GM18507 (cell line): ENCODE measurements at regions not wholly inside any gene's neighbourhood (a gene's known extent, or its start where the extent isn't known, plus 50 kb on each side); places are given as distances from the start of the nearest gene placed in this dataset.

Experiments
- DNase-seq: peaks from one replicate; pipeline ENCODE4 v3.0.0; 2011; ENCODE audit warnings: low read depth; ENCODE audit not compliant: insufficient read length; ENCODE audit errors: extremely low spot score
- FAIRE-seq: peaks from 2 replicates; lab custom pipeline; 2011; peaks lifted over from hg19 to GRCh38; lab: Jason Lieb, UNC

DNA sequence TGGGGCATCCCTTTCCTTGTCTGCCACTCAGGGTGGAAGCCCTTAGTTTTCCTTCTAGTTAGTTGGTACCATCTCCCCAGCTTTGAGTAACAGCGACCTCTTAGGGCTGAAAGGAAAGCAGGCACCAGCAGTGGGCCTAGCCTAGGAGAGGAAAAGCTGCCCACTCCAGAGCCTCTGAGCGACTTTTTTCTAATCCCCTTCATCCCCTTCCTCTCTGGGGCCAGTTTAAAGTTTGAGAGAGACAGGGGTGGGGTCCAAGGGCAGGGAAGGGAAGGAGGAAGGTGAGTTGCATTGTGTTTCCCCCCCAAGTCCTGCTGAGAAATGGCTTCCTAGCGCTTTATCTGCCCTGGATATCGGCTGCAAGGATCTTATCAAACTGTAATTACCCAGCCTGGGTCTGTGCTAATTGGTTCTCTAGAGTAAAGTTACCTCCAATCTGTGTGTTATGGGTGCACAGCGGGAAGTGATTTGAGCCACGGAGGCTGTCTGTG lies 573.9 kb upstream of the CADM1 start:
- FAIRE-seq (peak; percentile 41), DNase-seq (no peak)

- FAIRE-seq (no peak), DNase-seq (no peak)
Measured at GRCh38 chr11:116077092-116077491, 572.9 kb upstream of the CADM1 start.

- DNase-seq (peak; percentile 47), FAIRE-seq (peak; percentile 77)
Measured at GRCh38 chr11:116073854-116074837, 569.9 kb upstream of the CADM1 start.

DNA sequence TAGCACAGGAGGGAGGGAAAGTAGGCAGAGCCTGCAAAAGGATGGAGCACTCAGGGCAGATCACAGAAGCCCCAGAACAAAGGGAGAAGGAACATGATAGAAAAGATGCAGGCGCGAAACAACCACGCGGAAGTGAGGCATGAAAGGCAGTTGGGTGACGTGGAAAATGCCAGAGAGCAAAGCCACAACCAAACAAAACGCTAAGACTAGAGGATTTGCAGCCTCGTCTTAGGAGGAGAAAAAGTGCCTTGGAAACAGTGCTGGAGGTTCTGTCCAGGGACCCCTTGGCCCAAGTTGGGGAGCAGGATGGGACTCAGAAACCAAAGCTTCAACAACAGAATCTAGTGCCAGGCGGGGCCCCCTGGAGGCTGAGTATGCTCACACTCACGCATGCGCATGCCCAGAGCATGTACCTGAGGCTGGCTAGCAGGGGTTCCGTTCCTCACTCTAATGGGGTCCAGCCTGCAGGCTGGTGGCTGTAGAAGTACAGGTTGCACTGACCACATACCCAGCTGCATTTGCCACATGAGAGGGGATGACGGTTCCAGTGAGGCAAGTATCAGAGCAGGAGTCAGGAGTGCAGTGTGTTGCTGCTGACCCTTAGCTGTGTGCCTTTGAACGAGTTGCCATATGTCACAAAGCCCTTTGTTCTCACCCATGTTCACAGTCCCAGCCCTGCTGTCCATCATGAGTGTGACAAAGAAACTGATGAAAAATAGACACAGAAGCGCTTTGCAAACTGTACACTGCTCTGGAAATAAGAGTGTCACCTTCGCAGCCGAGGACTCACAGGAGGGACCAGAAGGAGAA lies 568.6 kb upstream of the CADM1 start:
- DNase-seq (no peak), FAIRE-seq (no peak)

DNA sequence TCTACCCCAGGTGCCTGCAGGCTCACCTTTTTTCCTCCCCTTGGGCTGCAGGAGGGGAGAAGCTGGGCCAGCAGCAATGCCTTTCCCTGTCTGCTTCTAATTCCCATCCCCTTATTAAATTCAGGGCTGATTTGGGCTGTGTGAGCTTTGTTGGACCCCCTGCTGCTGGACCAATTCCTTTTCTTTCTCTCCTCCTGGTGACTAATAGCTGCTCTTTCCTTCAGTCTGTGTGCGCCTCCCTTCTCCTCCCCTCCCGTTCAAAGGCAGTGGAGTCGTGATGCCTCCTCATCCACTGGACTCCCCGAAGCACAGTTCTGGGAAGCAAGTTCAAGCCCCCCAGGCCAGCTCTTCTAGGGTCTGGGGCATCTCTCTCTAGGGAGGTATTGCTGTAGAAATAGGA lies 567.9 kb upstream of the CADM1 start:
- DNase-seq (no peak), FAIRE-seq (no peak)

DNA sequence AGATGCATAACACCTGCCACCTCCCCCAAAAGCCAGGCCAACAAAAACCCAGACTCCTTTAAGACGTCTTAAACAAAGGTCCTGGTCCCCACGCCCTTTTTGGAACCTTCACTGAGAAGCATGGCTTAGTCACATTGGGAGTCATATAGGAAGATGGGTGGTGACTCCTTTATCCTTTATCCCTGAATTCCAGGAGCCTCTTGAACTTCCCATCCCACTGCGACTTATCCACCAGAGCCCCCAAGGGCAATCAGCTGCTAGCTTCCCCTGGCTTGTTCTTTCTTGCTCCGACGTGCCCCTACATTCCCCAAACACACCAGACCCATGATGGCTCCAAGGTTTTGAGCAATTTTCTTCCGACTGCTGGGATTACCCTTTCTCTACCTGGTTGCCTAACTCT lies 567.0 kb upstream of the CADM1 start:
- DNase-seq: no peak
- FAIRE-seq: no peak

- DNase-seq: no peak
- FAIRE-seq: no peak
Measured at GRCh38 chr11:116070520-116070919, 566.3 kb upstream of the CADM1 start.

DNA sequence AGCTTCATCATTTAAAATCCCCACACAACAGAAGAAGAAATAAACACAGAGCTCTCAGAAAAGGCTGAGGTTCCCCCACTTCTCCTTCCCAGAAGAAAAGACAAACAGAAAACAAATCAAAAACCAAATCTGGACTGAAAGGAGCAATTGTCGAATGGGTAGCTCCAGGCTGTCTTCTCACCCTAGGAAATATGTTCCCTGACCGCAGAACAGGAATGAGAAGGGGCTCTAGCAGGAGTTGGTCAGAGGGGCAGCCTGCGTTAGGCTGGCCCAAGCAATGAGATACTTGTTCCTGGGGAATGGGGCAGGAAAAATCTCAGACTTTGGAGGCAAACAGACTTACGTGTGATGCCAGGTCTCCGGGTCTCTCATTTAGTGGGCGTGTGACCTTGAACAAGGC lies 562.6 kb upstream of the CADM1 start:
- no peak for FAIRE-seq
- DNase-seq: no peak

DNA sequence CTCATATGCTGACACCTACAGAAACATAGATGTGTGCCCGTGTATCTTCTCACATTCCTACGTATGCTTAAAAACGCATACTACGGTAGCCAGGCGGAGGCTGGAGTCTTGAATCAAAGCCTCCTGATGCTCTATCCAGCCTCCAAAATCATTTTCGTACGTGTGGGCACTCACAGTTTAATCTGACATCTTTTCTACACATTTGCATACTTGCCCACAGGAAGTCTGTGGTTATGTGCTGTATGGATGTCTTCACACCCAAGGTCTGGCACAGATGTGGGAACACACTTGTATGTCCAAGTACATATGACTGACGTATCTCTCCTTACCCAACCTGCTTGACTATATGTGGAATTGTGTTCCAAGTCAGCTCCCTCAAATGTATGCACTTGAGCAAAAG lies 561.8 kb upstream of the CADM1 start:
- FAIRE-seq: peak; percentile 29

GRCh38 chr11:116065191-116065895 lies 561.1 kb upstream of the CADM1 start:
- DNase-seq: no peak
- FAIRE-seq: no peak

More for the DNA sequence above, 561.8 kb upstream of the CADM1 start:
- DNase-seq: no peak

- DNase-seq (no peak), FAIRE-seq (no peak)
Measured at GRCh38 chr11:116062490-116063171, 558.4 kb upstream of the CADM1 start.

DNA sequence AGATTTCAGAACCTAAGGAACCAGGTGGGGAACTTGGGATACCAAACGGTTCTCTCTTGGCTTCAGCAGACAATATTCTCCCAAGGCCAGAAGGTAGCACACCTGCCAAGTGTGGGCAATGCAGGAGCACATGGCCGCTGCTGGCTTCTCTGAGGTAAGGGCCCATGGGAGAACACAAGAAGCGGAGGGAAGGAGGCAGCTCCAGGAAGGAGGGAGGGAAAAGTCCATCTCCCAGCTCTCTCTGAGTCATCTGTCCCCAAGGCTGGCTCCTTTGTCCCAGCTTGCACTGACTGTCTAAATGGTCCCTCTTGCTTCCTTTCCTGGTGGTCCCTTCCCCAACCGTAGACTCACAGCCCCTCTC lies 557.9 kb upstream of the CADM1 start:
- no peak for FAIRE-seq

DNA sequence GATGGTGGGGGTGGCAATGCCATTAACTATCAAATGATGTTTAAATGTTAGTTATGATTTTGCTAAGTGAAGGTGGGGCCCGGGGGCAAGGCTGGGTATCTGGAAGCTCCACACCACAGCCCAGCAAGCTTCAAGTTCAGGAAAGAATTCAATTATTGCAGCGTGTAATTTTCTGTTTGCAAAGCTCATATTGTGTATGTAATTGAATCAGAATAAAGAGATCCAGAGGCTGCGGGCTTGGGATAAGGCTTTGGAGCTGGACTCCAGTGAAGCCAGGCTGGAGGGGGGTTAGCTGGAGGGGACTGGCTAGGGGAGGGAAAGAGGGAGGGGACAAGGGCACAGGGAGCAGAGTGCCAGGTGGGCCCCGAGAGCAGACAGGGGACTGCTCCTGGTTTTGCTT lies 557.1 kb upstream of the CADM1 start:
- FAIRE-seq: no peak
- DNase-seq: no peak

More for the DNA sequence above, 557.9 kb upstream of the CADM1 start:
- DNase-seq: no peak

DNA sequence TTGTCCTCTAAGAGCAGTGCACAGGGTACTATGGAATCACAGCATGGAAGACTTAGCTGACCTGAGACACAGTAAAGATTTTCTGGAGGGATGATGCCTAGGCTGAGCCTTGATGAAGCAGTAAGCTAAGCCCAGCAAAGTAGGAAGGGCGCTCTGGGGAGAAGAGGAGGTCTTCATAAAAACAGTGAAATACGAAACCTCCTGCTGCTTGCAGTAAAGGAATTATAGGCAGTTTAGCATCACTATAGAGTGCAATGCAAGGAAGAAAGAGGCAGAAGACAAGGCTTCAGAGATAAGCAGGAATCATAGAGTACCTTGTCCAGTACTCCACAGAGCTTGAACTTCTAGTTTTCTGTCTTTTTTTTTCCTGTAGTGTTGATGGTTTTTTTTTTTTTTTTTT lies 555.7 kb upstream of the CADM1 start:
- FAIRE-seq (no peak), DNase-seq (no peak)

GRCh38 chr11:116057000-116057399 lies 552.8 kb upstream of the CADM1 start:
- no peak for FAIRE-seq
- DNase-seq: no peak

- FAIRE-seq: no peak
- DNase-seq: no peak
Measured at GRCh38 chr11:116055064-116055463, 550.8 kb upstream of the CADM1 start.

DNA sequence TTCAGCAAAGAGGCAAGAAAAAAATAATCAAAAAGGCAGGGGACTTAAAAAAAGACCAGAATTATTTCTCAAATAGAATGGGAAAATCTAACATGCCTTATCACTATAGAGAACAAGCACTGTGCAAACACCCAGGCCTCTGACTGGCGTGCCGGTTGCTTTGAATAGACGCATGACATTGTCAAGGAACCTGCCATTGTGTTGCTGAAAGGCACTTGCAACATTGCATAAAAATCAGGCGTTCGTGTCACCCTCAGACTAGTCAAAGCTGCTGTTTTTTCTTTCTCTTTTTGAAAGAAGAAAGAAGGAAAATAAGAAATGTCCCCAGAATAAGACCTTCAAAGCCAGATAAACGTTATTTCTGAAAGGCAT lies 549.3 kb upstream of the CADM1 start:
- FAIRE-seq: no peak
- DNase-seq: no peak

DNA sequence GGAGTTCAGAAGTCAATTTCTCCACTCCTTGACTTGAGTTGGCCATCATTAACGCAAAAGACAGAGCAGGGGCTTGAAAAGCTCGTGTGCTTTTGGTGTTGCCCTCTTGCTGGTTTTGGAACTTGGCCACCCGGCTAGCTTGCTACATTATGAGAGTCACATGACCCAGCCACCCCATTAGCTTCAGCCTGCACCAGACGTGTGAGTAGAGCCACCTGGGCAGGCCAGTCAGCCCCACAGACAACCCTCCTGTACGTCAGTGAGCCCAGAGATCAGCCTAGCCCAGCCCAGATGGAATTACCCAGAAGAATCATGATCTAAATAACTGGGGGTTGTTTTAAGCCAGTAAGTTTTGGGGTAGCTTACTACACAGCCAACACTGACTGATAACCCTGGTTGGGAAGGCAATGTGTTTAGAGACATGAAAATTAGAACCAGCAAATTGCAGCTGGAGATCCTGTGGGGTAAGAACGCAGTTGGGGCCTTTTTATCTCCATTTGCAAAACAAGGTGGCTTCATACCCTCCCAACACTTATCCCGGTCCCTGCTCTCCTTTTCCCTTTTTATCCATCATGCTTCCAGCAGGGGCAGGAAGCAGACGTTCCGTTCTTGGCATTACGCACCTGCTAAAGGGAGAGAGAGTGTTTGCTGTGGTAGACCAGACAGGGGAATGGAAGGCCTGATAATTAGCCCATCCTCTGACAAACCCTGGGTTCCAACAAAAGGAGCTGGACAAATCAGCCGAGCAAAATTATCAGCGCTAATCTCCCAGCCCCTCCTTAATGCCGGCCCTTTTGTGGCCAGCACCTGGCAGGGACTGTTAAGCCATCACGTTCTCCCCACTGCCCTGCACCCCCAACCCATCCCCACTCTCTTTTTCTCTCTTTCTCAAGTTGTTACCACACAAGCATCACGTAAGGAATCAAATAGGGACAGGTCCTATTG lies 548.7 kb upstream of the CADM1 start:
- DNase-seq: no peak
- no peak for FAIRE-seq
